Nephron progenitor cell (in vitro differentiated cells): ENCODE measurements at regions not wholly inside any gene's neighbourhood (a gene's known extent, or its start where the extent isn't known, plus 50 kb on each side); places are given as distances from the start of the nearest gene placed in this dataset.

Experiments
- DNase-seq: peaks from one replicate; pipeline ENCODE4 v3.0.0; 2021
- H3K27ac Mint-ChIP-seq: 2 replicates; pipeline ENCODE4 v1.8.0; 2021; ENCODE audit warnings: mild to moderate bottlenecking, moderate library complexity, mixed read lengths
- H3K27me3 Mint-ChIP-seq: 2 replicates; pipeline ENCODE4 v1.8.0; 2021; ENCODE audit warnings: mild to moderate bottlenecking, low read depth, mixed read lengths; ENCODE audit not compliant: poor library complexity
- H3K36me3 Mint-ChIP-seq: 2 replicates; pipeline ENCODE4 v1.8.0; 2021; ENCODE audit warnings: low read depth, mixed read lengths
- H3K4me1 Mint-ChIP-seq: 2 replicates; pipeline ENCODE4 v1.8.0; 2021; ENCODE audit warnings: mixed read lengths
- H3K4me3 Mint-ChIP-seq: 2 replicates; pipeline ENCODE4 v1.8.0; 2021; ENCODE audit warnings: mild to moderate bottlenecking, moderate library complexity, mixed read lengths
- H3K9me3 Mint-ChIP-seq: 2 replicates; pipeline ENCODE4 v1.8.0; 2021; ENCODE audit warnings: mild to moderate bottlenecking, moderate library complexity, mixed read lengths
- TF ChIP-seq, protein P1 (sequence below): fragments of 200-600 bp; sonication (generic); IDR thresholded peaks from 2 replicates; pipeline ENCODE4 v1.5.0; 2021; ENCODE audit warnings: antibody characterized with exemption

DNA sequence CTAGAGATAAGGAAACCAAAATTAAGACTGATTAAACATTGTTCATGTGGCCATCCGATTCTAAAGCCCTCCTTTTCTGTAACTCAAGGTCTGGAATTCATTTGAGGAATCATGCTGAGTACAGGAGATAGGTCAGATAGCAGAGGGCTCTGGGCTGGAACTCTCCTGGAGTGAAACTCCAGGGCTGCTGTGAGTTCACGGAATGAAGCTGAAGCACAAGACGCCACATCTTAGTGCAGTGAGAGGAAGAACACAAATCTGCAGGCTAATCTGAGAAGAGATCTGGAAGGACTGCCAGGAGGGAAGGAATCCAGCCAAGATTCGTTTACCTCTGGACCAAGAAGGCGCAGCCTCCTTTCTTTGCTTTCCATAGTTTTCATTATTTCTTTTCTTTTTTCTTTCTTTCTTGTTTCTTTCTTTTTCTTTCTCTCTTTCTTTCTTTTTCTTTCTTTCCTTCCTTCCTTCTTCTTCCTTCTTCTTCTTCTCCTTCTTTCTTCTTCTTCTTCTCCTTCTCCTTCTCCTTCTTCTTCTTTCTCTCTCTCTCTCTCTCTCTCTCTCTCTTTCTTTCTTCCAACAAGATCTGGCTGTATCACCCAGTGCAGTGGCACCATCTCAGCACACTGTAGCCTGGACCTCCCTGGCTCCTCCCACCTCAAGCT lies 74.8 kb upstream of the ATP1B1 start:
- H3K27ac Mint-ChIP-seq: peak overlapping the region; percentile 78
- DNase-seq: no peak

DNA sequence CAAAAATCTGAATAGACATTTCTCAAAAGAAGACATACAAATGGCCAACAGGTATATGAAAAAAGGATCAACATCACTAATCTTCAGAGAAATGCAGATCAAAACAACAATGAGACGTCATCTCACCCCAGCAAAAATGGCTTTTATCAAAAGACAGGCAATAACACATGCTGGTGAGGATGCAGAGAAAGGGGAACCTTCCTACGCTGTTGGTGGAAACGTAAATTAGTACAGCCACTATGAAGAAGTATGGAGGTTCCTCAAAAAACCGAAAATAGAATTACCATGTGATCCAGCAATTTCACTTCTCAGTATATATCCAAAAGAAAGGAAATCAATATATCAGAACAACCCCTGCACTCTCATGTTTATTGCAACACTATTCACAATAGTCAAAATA lies 65.1 kb upstream of the ATP1B1 start:
- H3K4me3 Mint-ChIP-seq: no peak overlapping the region

More for the DNA sequence above, 74.8 kb upstream of the ATP1B1 start:
- Mint-ChIP-seq H3K4me3 (no peak overlapping the region), H3K9me3 (peaks cover 11% of the 10 kb centered on the region), H3K36me3 (peaks cover under 1% of the 10 kb centered on the region), H3K4me1 (peaks cover 27% of the 10 kb centered on the region), H3K27me3 (peaks cover 3% of the 10 kb centered on the region)
- TF ChIP-seq, protein P1, sequence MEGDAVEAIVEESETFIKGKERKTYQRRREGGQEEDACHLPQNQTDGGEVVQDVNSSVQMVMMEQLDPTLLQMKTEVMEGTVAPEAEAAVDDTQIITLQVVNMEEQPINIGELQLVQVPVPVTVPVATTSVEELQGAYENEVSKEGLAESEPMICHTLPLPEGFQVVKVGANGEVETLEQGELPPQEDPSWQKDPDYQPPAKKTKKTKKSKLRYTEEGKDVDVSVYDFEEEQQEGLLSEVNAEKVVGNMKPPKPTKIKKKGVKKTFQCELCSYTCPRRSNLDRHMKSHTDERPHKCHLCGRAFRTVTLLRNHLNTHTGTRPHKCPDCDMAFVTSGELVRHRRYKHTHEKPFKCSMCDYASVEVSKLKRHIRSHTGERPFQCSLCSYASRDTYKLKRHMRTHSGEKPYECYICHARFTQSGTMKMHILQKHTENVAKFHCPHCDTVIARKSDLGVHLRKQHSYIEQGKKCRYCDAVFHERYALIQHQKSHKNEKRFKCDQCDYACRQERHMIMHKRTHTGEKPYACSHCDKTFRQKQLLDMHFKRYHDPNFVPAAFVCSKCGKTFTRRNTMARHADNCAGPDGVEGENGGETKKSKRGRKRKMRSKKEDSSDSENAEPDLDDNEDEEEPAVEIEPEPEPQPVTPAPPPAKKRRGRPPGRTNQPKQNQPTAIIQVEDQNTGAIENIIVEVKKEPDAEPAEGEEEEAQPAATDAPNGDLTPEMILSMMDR: no peak

DNA sequence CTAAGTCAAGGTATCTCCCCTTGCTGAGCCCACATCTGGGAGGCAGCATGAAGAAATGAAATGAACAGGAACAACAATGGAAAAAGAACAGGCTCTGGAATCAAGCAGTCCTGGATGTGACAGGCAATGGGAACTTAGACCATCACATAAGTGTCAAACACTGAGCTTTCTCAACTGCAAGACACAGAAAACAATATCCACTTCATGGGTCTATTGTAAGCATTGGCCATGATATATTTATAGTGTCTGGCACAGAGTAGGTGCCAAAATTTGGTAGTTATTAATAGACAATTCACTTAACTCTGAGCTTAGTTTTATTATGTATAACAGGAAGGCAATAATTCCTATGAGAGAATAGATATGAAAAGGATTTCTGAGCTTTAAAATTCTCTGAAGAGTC lies 64.1 kb upstream of the ATP1B1 start:
- Mint-ChIP-seq H3K27me3 (no peaks in the 10 kb centered on the region), H3K9me3 (peaks cover 7% of the 10 kb centered on the region), H3K27ac (no peak overlapping the region), H3K4me3 (no peak overlapping the region), H3K36me3 (no peaks in the 10 kb centered on the region), H3K4me1 (peaks cover 11% of the 10 kb centered on the region)
- DNase-seq: no peak
- TF ChIP-seq, protein P1: no peak

More for the DNA sequence above, 65.1 kb upstream of the ATP1B1 start:
- peaks cover 11% of the 10 kb centered on the region for H3K4me1 Mint-ChIP-seq
- peaks cover 4% of the 10 kb centered on the region for H3K27me3 Mint-ChIP-seq
- DNase-seq: no peak
- TF ChIP-seq, protein P1: no peak
- peaks cover 17% of the 10 kb centered on the region for H3K9me3 Mint-ChIP-seq
- no peak overlapping the region for H3K27ac Mint-ChIP-seq
- H3K36me3 Mint-ChIP-seq: peaks cover 7% of the 10 kb centered on the region

DNA sequence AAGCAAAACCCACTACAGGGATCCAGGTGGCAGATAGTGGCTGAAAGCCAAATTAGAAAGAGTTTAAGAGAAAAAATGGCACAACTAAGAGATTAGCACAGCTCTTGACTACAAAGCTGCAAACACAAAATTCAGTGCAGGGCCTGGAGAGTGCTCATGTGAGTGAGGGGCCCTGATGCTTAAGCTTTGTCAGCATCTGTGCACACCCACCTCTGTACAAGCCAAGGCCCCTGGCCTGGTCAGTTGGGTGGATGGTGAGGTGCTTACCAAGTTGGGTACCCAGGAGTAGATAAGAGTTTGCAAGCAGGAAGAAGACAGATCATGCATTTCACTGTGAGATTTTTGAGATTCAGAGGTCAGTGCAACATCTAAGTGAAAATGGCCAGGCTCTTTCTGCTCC lies 62.7 kb upstream of the ATP1B1 start:
- Mint-ChIP-seq H3K36me3 (no peaks in the 10 kb centered on the region), H3K27ac (peak overlapping the region; percentile 13), H3K4me1 (peaks cover 13% of the 10 kb centered on the region), H3K27me3 (no peaks in the 10 kb centered on the region), H3K4me3 (no peak overlapping the region), H3K9me3 (no peaks in the 10 kb centered on the region)
- TF ChIP-seq, protein P1: no peak
- no peak for DNase-seq

DNA sequence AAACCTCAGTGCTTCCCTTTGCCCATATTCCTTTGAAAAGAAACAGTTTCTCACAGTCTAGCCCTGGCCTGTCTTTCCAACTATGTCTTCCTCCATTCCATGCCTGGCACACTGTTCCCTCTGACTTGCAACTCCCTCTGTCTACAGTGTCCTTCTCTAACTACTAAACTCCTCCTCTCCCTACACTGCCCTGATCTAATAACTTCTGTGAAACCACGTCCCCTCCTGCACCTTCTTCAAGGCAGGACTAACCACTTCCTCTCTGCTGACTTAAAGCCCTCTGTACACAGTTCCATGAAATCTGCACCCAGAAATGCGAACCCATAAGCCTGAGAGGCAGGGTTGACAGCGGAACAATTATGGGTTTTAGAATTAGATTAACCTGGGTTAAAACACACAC lies 62.2 kb upstream of the ATP1B1 start:
- TF ChIP-seq, protein P1: no peak
- H3K9me3 Mint-ChIP-seq: no peaks in the 10 kb centered on the region
- H3K27ac Mint-ChIP-seq: peak overlapping the region; percentile 7
- no peaks in the 10 kb centered on the region for H3K36me3 Mint-ChIP-seq
- H3K27me3 Mint-ChIP-seq: no peaks in the 10 kb centered on the region
- DNase-seq: no peak
- H3K4me3 Mint-ChIP-seq: no peak overlapping the region
- H3K4me1 Mint-ChIP-seq: peaks cover 18% of the 10 kb centered on the region

DNA sequence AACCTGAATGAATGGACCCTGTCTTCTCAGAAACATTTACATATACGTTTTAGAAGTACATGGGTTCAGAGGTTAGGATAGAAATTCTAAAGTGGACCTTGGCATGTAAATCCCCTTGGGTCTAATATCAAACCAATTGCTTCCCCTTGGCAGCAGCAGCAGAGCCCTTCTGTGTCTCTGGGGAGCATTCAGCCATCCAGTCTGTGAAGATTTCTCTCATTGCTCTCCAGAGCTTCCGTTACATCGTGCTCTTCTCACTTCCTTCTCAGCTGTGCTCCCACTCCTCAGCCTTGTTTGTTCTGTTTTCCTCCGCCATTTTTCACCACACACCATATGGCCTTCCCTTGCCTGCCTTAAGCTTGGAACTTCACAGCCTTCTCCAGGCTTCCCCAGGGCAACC lies 61.5 kb upstream of the ATP1B1 start:
- Mint-ChIP-seq H3K27me3 (peaks cover 4% of the 10 kb centered on the region), H3K4me1 (peaks cover 23% of the 10 kb centered on the region), H3K27ac (peak overlapping the region; percentile 82), H3K4me3 (no peak overlapping the region), H3K9me3 (no peaks in the 10 kb centered on the region), H3K36me3 (no peaks in the 10 kb centered on the region)
- no peak for DNase-seq
- TF ChIP-seq, protein P1: no peak
